GM19438 (cell line): ENCODE measurements at regions not wholly inside any gene's neighbourhood (a gene's known extent, or its start where the extent isn't known, plus 50 kb on each side); places are given as distances from the start of the nearest gene placed in this dataset.
"Not testable (repeated sequence)": the region's sequence is repeated elsewhere in the genome, so short reads cannot be mapped to it uniquely, and the experiment has no call there.

ENCODE experiments used
- ATAC-seq: cut with Tn5 transposase; IDR thresholded peaks from one replicate; pipeline ENCODE4 v1.9.1; 2021; ENCODE audit warnings: low read depth; ENCODE audit not compliant: unreplicated experiment

DNA sequence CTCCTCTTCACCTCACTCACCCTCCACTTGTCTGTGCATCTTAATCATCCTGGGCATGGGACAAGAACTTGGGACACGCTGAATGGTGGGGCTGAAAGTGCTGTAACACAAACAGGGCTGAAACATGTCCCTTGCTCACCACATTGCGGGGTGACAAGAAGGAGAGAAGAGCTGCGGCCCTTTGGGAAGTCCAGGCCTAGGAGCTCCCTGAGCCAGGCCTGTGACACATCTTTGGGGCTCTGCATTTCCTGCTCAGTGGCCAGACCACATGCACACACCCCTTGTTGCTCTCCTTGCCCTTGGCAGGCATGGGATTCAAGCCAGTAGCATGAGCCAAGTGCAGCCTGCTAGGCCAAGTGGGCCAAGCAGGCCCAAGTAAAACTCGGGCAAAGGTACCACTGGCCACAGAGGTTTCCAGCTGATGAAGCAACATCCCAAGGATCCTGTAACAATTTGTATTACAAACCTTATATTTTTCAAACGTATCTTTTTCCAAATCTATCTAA lies 1384.3 kb upstream of the PCDH20 start:
- ATAC-seq: no peak

DNA sequence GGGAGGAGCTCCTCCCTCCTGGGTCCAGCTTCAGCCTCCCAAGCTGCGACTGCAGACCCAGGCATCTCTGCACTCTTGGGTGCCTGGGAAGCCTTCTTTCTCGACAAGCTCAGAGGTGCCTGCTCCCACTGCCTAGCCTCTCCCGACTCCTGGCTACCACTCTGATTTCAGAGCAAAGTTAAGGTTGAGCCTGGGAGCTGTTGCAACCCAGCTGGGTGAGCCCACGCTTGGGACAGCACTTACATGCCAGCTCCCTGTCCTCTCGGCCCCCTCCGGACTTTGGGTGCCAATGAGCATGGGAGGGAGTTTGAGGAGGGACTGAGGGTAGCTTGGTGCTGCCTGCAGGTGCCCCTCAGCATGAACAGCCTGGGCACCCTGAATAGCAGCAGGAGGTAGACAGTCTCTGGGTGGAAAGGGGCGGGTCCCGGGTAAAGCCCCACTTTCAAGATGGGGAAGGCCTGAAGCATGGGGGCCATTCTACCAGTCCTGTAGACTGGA lies 1383.4 kb upstream of the PCDH20 start:
- ATAC-seq: no peak

GRCh38 chr13:62793850-62794249 lies 1378.2 kb upstream of the PCDH20 start:
- no peak for ATAC-seq

DNA sequence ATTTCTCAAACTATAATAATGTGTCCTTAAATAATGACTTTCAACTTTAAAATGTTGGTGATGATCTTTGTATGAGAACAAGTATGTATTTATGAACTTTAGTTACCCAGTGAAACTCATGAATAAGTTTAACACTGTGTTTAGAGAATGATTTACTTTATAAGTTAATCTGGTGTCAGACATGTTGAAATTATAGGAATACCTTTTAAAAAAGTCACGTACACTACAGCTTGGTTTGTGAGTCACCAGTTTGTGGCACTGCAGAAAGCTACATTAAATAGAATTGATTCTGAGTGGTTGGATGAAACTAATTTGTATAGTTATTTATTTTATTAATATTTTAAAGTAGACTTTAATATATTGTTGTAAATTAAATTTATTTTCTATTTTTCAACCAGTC lies 1366.2 kb upstream of the PCDH20 start:
- no peak for ATAC-seq

- no peak for ATAC-seq
Observed at GRCh38 chr13:62779161-62779560, 1363.5 kb upstream of the PCDH20 start.

DNA sequence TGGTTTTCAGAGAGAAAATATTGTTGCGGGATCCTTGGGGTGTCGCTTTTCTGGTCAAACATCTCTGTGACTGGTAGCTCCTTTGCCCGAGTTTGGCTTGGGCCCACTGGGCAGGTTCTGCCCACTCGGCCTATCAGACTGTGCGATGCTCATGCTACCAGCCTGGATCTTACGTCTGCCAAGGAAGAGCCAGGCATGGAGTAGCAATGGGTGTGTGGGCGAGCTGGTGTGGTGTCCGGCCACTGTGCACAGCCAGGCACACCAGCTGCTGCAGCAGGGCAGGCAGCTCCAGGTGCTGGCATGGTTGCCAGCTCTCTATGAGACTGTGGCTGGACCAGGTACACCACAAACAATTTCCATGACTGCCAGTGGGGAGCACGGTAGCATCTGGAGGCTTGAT lies 1351.8 kb upstream of the PCDH20 start:
- ATAC-seq: no peak

- no peak for ATAC-seq
Observed at GRCh38 chr13:62760724-62761123, 1345.1 kb upstream of the PCDH20 start.

GRCh38 chr13:62747629-62748028 lies 1332.0 kb upstream of the PCDH20 start:
- ATAC-seq: no peak

- ATAC-seq: no peak
Observed at GRCh38 chr13:62747152-62747551, 1331.5 kb upstream of the PCDH20 start.

GRCh38 chr13:62729746-62730145 lies 1314.1 kb upstream of the PCDH20 start:
- not testable (repeated sequence) for ATAC-seq

GRCh38 chr13:62721893-62722292 lies 1306.2 kb upstream of the PCDH20 start:
- ATAC-seq: no peak

DNA sequence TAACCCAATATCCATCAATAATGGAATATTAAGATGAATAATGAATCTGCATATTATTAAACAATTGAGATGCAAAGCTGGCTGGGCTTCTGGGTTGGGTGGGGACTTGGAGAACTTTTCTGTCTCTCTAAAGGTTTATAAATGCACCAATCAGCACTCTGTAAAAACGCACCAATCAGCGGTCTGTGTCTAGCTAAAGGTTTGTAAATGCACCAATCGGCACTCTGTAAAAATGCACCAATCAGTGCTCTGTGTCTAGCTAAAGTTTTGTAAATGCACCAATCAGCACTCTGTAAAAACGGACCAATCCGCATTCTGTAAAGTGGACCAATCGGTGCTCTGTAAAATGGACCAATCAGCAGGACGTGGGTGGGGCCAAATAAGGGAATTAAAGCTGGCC lies 1296.3 kb upstream of the PCDH20 start:
- not testable (repeated sequence) for ATAC-seq

DNA sequence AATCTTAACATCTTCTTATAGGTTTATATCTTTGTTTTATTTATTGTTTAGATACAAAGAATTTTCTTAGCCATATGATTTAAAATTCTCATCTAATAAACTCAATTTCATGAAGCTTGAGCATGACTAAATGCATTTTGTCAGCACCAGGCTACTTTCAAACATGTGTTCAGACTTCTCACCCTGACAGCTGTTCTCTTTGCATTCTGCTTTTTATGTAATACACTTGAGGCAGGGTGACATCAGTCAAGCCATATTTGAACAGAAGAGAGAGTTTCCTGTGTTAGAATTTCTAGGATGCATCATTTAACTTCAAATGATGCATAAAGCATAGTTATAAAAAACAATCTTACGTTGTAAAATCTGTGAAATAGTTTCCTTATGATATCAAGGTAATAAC lies 1295.1 kb upstream of the PCDH20 start:
- ATAC-seq: no peak

GRCh38 chr13:62706048-62706447 lies 1290.4 kb upstream of the PCDH20 start:
- no peak for ATAC-seq

DNA sequence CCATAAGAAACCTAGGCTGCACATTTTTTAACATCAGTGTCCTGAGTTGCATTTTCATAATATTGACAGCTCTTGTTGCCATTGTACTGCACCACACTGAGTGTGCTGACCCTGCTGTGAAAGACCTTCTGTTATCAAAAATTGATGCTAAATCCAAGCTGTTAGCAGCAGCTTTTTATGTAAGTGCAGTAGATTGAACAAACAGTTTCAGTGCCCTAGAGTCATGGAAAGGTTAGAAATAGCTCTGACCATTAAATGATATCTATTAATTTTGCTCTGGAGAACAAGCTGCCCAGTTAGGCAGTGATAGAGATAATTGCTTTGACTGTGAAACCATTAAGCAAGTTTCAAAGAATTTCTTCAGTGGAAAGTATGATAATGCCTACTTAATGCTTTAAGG lies 1289.2 kb upstream of the PCDH20 start:
- no peak for ATAC-seq

- ATAC-seq: no peak
Observed at GRCh38 chr13:62702502-62702901, 1286.9 kb upstream of the PCDH20 start.

DNA sequence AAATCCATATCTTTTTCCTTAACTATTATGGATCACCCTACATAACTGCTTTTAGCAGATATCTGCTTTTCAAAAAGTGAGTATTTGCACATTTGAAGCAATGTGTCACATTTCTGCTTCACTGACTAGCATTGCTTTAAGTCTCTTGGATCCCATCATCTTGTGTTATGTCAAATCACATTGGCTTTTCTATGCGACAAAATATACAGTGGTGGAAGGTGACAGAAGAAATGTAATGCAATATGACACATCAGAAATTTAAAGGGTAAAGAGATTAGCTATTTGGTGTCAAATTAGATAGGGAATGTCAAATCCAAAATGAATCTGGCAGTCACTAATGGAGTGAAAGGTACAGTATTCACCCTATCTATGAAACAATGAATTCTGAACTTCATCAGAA lies 1282.1 kb upstream of the PCDH20 start:
- ATAC-seq: no peak

DNA sequence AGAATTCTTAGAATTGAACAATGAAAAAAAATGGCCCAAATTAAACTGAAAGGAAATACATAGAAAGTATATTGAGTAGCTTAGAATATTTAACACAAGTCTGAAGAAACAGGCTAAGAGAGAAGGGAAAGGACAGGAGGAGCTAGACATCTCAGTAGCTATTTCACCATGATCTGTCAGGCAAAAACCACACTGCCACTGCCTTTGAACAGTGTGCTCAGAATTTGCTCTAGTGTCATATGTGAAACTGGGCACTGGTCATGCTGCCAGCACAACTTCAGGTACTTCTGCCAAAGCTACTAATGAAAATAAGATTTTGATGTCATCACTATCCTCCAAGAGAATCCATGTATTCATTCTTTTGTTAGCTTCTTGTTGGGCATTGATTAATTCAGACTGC lies 1280.8 kb upstream of the PCDH20 start:
- ATAC-seq: no peak

GRCh38 chr13:62687732-62688131 lies 1272.1 kb upstream of the PCDH20 start:
- no peak for ATAC-seq

DNA sequence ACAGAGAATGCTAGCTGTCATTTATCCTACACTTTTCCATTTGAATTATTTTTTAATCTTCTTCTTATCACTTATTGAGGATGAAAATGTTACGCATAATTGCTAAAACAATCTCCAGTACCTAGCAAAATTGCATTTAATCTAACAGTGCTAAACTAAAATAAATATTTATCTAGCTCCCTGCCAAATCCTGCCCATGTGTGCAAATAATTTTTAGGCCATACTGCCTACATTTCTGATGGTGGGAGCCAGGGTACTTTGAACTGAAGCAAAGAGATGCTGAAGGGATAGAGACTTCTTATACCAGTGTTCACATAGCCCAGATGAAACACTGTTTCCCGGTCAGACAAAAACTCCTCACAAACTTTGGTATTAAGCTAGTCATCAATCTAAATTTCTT lies 1268.7 kb upstream of the PCDH20 start:
- ATAC-seq: no peak

- no peak for ATAC-seq
Observed at GRCh38 chr13:62682788-62683187, 1267.1 kb upstream of the PCDH20 start.

GRCh38 chr13:62678039-62678438 lies 1262.4 kb upstream of the PCDH20 start:
- ATAC-seq: no peak

GRCh38 chr13:62663767-62664166 lies 1248.1 kb upstream of the PCDH20 start:
- no peak for ATAC-seq
